Astrocyte of the cerebellum (primary cell): ENCODE measurements at regions not wholly inside any gene's neighbourhood (a gene's known extent, or its start where the extent isn't known, plus 50 kb on each side); places are given as distances from the start of the nearest gene placed in this dataset.
"Not testable (repeated sequence)": the region's sequence is repeated elsewhere in the genome, so short reads cannot be mapped to it uniquely, and the experiment has no call there.

Experiments
- DNase-seq: peaks from one replicate; pipeline ENCODE4 v3.0.0-alpha.2; 2011; ENCODE audit warnings: low read depth
- H3K4me3 ChIP-seq: 2 replicates; pipeline ENCODE4 v1.5.1; 2011; ENCODE audit warnings: mild to moderate bottlenecking, low read depth, low read length, moderate library complexity
- in situ Hi-C: cut with HindIII; loops from 2 replicates; pipeline ENCODE4 v1.10.0; 2017; ENCODE audit warnings: low sequenced_read_pairs
- TF ChIP-seq, protein P1 (sequence below): IDR thresholded peaks from 2 replicates; pipeline ENCODE4 v1.5.1; 2012; ENCODE audit warnings: low read length, low read depth, moderate library complexity, mild to moderate bottlenecking; ENCODE audit errors: missing control alignments

DNA sequence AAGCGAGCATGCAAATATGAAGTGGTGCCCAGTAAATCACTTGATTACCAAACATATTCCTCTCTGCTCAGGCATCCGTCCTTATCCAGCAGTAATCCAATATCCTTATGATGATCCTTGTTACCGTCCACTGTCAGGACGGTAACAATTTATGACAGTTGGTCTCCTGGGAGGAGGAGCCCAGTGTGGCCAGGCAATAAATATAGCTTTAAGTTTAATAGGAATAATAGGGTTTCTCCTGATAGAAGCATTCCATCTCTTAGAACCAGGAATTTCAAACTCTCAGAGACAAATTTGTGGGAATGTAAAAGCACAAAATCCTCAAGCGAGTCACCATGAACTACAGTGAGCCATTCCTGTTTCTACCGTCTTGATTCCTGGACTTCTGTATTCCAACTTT, 171.2 kb upstream of the IL15 start:
- TF ChIP-seq, protein P1, sequence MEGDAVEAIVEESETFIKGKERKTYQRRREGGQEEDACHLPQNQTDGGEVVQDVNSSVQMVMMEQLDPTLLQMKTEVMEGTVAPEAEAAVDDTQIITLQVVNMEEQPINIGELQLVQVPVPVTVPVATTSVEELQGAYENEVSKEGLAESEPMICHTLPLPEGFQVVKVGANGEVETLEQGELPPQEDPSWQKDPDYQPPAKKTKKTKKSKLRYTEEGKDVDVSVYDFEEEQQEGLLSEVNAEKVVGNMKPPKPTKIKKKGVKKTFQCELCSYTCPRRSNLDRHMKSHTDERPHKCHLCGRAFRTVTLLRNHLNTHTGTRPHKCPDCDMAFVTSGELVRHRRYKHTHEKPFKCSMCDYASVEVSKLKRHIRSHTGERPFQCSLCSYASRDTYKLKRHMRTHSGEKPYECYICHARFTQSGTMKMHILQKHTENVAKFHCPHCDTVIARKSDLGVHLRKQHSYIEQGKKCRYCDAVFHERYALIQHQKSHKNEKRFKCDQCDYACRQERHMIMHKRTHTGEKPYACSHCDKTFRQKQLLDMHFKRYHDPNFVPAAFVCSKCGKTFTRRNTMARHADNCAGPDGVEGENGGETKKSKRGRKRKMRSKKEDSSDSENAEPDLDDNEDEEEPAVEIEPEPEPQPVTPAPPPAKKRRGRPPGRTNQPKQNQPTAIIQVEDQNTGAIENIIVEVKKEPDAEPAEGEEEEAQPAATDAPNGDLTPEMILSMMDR: no peak
- no peak overlapping the region for H3K4me3 ChIP-seq
- in situ Hi-C loops: no loop called here
- DNase-seq: no peak

DNA sequence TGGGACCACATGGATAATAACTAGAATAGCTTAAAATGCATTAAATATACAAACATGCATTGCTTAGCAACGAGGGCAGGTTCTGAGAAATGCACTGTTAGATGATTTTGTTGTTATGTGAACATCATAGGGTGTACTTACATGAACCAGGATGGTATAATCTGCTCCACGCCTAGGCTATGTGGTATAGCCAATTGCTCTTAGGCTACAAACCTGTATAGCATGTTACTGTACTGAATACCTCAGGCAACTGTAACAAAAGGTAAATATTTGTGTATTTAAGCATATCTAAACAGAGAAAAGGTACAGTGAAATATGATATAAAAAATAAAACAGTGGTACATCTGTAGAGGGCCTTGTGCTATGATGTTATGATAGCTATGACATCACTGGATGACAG, 169.2 kb upstream of the IL15 start:
- H3K4me3 ChIP-seq: no peak overlapping the region
- TF ChIP-seq, protein P1: no peak
- in situ Hi-C loops: no loop called here
- no peak for DNase-seq

DNA sequence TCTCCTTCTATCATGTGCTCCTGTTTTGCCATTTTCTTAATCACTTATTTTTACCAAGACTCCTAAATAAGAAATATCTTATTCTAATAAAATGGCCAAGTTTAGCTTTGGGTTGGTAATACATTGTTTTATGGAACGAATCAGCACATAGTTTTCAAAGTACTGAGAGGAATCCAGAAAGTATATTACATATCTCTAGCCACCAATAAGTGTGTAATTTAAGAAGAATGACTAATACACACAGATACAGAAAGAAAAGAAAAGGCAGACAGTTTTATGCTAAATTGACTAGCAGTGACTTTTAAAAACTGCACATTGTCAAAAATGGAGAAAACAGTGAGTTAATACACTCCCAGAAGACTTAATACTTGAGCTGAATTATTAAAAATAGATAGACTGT, 167.0 kb upstream of the IL15 start:
- no peak for DNase-seq
- TF ChIP-seq, protein P1: no peak
- no peak overlapping the region for H3K4me3 ChIP-seq
- in situ Hi-C loops: no loop called here

DNA sequence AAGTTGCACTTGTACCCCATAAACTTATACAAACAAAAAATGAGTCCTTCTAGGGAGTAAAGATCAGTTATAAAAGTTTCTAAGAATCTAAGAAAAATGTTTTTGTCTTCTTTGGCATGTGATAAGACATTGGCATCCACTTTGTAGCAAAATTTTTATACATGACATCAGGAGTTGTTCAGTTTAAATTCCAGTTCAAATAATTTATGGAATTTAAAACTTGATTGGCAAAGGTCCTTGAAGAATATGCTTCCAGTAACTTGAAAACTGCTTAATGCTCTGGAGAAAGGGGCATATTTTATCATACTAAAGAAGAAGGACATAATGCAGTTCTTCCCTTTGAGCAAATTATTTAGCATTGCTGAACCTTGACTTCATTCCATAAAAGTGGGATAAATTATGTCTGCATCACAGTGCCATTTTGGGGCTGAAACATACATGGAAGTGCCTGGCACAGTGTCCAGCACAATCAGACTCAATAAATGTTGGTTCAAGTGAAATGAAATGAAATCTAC, 163.3 kb upstream of the IL15 start:
- DNase-seq: no peak
- no peak overlapping the region for H3K4me3 ChIP-seq
- in situ Hi-C loops: no loop called here
- TF ChIP-seq, protein P1: no peak

DNA sequence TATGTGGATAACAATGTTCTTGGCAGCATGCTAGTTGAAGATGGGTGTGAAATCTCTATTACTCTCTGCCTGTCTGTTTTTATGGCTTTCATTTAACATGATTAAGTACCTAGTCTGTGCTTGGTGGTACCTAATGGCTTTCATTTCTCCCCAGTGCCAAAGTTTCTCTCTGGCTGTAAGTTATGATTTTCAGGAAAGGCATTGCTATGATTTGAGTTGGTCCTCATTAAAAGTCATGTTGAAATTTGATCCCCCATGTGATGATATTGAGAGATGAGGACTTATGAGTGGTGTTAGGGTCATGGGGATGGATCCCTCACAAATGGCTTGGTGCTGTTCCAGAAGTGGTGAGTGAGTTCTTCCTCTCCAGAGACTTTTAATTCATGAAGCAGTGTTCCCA, 162.4 kb upstream of the IL15 start:
- TF ChIP-seq, protein P1: no peak
- no peak for DNase-seq
- in situ Hi-C loops: no loop called here
- H3K4me3 ChIP-seq: no peak overlapping the region

DNA sequence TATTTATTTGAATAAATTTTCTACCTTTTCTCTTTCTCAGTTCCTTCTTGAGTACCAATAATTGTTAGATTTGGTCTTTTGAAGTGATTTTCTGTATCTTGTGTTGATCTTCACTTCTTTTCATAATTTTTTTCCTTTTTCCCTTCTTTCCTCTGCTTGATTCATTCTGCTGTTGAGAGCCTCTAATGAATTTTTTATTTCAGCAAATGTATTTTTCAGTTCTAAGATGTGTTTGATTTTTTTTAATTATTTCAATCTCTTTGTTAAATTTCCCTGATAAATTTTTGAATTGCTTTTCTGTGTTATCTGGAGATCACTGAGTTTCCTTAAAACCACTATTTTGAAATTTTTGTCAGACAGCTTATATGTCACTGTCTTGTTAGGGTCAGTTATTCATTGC, 155.4 kb upstream of the IL15 start:
- in situ Hi-C loops: no loop called here
- no peak for DNase-seq
- TF ChIP-seq, protein P1: no peak
- H3K4me3 ChIP-seq: no peak overlapping the region

DNA sequence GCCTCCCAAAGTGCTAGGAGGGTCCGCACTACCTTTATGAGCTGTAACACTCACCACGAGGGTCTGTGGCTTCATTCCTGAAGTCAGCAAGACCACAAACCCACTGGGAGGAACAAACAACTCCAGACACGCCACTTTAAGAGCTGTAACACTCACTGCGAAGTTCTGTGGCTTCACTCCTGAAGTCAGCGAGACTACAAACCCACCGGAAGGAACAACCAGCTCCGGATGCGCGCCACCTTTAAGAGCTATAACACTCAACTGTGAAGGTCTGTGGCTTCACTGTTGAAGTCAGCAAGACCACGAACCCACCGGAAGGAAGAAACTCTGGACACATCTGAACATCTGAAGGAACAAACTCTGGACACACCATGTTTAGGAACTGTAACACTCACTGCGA, 152.1 kb upstream of the IL15 start:
- H3K4me3 ChIP-seq, DNase-seq, in situ Hi-C loops: not testable (repeated sequence)
